ENCODE measurements at regions not wholly inside any gene's neighbourhood (a gene's known extent, or its start where the extent isn't known, plus 50 kb on each side); places are given as distances from the start of the nearest gene placed in this dataset.

DNA sequence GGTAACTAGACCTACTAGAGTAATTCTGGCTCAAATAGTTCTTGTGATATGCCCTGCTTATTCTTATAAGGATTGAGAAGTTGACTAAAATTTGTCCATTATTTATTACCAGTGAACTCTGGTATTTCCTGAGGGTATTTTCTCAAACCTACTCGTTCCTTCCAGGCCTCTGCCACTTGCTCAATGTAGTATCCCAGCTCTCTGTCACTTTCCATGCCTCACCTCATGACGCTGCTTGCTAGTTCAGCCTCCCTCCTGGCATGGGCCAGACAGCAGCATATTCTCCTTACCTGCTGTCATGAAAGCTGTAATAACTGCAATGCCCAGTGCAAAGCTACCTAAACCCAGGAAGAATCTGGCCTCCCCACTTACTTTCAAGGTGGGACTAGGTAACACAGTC, 602.9 kb upstream of the ADAMTS5 start:
- TF ChIP-seq, protein P1, sequence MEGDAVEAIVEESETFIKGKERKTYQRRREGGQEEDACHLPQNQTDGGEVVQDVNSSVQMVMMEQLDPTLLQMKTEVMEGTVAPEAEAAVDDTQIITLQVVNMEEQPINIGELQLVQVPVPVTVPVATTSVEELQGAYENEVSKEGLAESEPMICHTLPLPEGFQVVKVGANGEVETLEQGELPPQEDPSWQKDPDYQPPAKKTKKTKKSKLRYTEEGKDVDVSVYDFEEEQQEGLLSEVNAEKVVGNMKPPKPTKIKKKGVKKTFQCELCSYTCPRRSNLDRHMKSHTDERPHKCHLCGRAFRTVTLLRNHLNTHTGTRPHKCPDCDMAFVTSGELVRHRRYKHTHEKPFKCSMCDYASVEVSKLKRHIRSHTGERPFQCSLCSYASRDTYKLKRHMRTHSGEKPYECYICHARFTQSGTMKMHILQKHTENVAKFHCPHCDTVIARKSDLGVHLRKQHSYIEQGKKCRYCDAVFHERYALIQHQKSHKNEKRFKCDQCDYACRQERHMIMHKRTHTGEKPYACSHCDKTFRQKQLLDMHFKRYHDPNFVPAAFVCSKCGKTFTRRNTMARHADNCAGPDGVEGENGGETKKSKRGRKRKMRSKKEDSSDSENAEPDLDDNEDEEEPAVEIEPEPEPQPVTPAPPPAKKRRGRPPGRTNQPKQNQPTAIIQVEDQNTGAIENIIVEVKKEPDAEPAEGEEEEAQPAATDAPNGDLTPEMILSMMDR (IDR thresholded peaks at IDR 0.05), result no peak
- no peak for TF ChIP-seq POLR2A (IDR thresholded peaks at IDR 0.05)

All from vagina (tissue), 2 donors.